Panc1 (cell line): ENCODE measurements at regions not wholly inside any gene's neighbourhood (a gene's known extent, or its start where the extent isn't known, plus 50 kb on each side); places are given as distances from the start of the nearest gene placed in this dataset.

Experiments used
- ATAC-seq: fragments of 200-7000 bp; cut with Tn5 transposase; 2 replicates; pipeline ENCODE4 v1.9.1; 2020; ENCODE audit warnings: mild to moderate bottlenecking, moderate library complexity
- BruUV-seq: library from RNA; stranded (reverse); fragments of 400-500 nt; replicated peaks from 2 replicates; lab custom pipeline; 2021; lab: Mats Ljungman, UMichigan
- CTCF ChIA-PET: fragments of 300-600 bp; sonication (Branson Sonifier 250); formaldehyde crosslinking; loops from one replicate; lab custom pipeline; 2022; ENCODE audit warnings: antibody characterized with exemption; lab: Charles Lee
- POLR2A ChIA-PET: fragments of 300-600 bp; sonication (Branson Sonifier 250); formaldehyde crosslinking; loops from one replicate; lab custom pipeline; 2022; ENCODE audit warnings: antibody characterized with exemption; lab: Charles Lee
- DNase-seq: peaks from one replicate; pipeline ENCODE4 v3.0.0-alpha.2; 2010; ENCODE audit warnings: low read depth, low spot score
- H3K27ac ChIP-seq: 2 replicates; pipeline ENCODE4 v1.5.1; 2011; ENCODE audit warnings: mild to moderate bottlenecking, low read length, inconsistent platforms
- H3K27me3 ChIP-seq: fragments of 200-500 bp; sonication (Bioruptor generic); 2 replicates; pipeline ENCODE4 v1.6.0; 2014; ENCODE audit warnings: low read length, inconsistent platforms; ENCODE audit not compliant: control insufficient read depth, insufficient read depth
- H3K36me3 ChIP-seq: fragments of 200-500 bp; sonication (Bioruptor generic); 2 replicates; pipeline ENCODE4 v1.5.1; 2014; ENCODE audit warnings: inconsistent platforms, mild to moderate bottlenecking, low read length, moderate library complexity; ENCODE audit not compliant: control insufficient read depth, insufficient read depth
- H3K4me1 ChIP-seq: 2 replicates; pipeline ENCODE4 v1.5.1; 2011; ENCODE audit warnings: inconsistent platforms, mild to moderate bottlenecking, low read length, moderate library complexity; ENCODE audit not compliant: control insufficient read depth, insufficient read depth
- H3K4me3 ChIP-seq, 2 experiments: 2 replicates each; pipeline ENCODE4 v1.5.1; 2011 to 2012; ENCODE audit warnings: low read depth in 2 of 2, low read length in 2 of 2, mild to moderate bottlenecking in 2 of 2, inconsistent platforms in 1 of 2, moderate library complexity in 1 of 2
- H3K9me3 ChIP-seq: fragments of 200-500 bp; sonication (Bioruptor generic); 2 replicates; pipeline ENCODE4 v1.5.1; 2014; ENCODE audit warnings: low read depth, mild to moderate bottlenecking, inconsistent platforms, low read length, moderate library complexity; ENCODE audit not compliant: control insufficient read depth, insufficient read depth
- POLR2AphosphoS5 ChIP-seq: IDR thresholded peaks from 2 replicates; pipeline ENCODE4 v1.6.1; 2012; ENCODE audit warnings: mild to moderate bottlenecking, low read depth, low read length, moderate library complexity
- SIN3A ChIP-seq: IDR thresholded peaks from 2 replicates; pipeline ENCODE4 v1.6.1; 2012; ENCODE audit warnings: low read depth, mild to moderate bottlenecking, low read length, moderate library complexity, borderline replicate concordance; ENCODE audit not compliant: insufficient read depth
- TCF7L2 ChIP-seq: IDR thresholded peaks from 2 replicates; pipeline ENCODE4 v1.6.1; 2011; ENCODE audit warnings: mild to moderate bottlenecking, low read depth, low read length, inconsistent platforms
- in situ Hi-C: cut with HindIII; loops from 2 replicates; pipeline ENCODE4 v1.10.0; 2016; ENCODE audit warnings: low sequenced_read_pairs, low pct_unique_long_range_greater_than_20kb
- intact Hi-C: fragments of 100-400 bp; cut with micrococcal nuclease; formaldehyde crosslinking; loops from one replicate; pipeline ENCODE4 v1.10.0; 2022; ENCODE audit not compliant: unreplicated experiment
- TF ChIP-seq, protein P1 (sequence below), 2 experiments: IDR thresholded peaks; 2 replicates each; pipeline ENCODE4 v1.6.1; 2011 to 2012; ENCODE audit warnings: low read depth in 2 of 2, control low read depth in 1 of 2, low read length in 1 of 2, mild to moderate bottlenecking in 1 of 2, moderate library complexity in 1 of 2; ENCODE audit not compliant: insufficient read depth in 1 of 2
- TF ChIP-seq, protein P2 (sequence below): fragments of 450-650 bp; IDR thresholded peaks from 2 replicates; pipeline ENCODE4 v1.5.1; 2017; ENCODE audit warnings: mild to moderate bottlenecking

DNA sequence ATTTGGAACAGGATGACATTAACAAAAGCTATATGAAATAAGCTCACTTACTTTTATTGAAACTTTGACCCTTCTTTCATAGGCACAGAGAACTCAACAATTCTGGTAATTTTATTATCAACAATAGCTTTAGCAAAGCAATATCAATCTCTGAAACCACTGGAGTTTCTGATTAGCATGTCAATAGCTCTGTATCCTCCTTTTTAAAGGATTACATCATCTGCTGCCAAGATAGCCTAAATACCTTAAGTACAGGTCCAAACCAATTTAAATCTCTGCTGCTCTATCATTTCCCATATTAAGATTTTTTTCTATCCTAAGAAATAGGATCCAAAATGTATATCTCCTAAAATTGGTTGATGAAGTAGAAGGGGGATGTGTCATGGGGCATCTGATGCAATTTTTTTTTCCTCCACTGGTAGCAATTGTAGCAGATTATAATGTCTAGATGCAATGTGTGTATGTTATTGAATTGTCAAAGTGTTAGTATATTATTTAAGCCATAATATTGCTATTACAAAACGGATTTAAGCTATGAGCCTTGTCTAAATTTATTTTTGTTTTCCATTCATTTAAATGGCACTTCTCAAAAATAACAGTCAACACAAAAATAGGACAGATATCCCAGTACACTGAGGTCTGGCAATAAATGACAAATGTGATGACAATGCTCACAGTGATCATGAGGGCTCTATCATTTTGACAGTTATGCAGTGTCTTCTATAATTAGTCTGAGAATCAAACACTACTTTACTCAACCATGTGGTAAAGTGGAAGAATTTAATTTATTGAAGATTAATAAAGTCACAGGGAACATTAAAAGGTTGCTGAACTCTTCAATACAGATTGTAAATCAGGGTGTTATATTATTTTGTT, 328.4 kb downstream of the CDH7 start:
- H3K27me3 ChIP-seq = no peaks in the 10 kb centered on the region
- ATAC-seq (no peak), DNase-seq (no peak)
- no peak overlapping the region for H3K27ac ChIP-seq
- H3K36me3 ChIP-seq = no peaks in the 10 kb centered on the region
- intact Hi-C loops (no loop called here), in situ Hi-C loops (no loop called here)
- no TSS peak for BruUV-seq
- CTCF ChIA-PET = no interaction called here
- H3K4me3 ChIP-seq = no peak overlapping the region
- no peaks in the 10 kb centered on the region for H3K4me1 ChIP-seq
- TF ChIP-seq, protein P1, sequence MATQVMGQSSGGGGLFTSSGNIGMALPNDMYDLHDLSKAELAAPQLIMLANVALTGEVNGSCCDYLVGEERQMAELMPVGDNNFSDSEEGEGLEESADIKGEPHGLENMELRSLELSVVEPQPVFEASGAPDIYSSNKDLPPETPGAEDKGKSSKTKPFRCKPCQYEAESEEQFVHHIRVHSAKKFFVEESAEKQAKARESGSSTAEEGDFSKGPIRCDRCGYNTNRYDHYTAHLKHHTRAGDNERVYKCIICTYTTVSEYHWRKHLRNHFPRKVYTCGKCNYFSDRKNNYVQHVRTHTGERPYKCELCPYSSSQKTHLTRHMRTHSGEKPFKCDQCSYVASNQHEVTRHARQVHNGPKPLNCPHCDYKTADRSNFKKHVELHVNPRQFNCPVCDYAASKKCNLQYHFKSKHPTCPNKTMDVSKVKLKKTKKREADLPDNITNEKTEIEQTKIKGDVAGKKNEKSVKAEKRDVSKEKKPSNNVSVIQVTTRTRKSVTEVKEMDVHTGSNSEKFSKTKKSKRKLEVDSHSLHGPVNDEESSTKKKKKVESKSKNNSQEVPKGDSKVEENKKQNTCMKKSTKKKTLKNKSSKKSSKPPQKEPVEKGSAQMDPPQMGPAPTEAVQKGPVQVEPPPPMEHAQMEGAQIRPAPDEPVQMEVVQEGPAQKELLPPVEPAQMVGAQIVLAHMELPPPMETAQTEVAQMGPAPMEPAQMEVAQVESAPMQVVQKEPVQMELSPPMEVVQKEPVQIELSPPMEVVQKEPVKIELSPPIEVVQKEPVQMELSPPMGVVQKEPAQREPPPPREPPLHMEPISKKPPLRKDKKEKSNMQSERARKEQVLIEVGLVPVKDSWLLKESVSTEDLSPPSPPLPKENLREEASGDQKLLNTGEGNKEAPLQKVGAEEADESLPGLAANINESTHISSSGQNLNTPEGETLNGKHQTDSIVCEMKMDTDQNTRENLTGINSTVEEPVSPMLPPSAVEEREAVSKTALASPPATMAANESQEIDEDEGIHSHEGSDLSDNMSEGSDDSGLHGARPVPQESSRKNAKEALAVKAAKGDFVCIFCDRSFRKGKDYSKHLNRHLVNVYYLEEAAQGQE (IDR thresholded peaks at IDR 0.05; ENCODE audit: insufficient read depth in 1 of 2, low read depth in 2 of 2, low read length in 1 of 2) = no peak
- TF ChIP-seq, protein P2, sequence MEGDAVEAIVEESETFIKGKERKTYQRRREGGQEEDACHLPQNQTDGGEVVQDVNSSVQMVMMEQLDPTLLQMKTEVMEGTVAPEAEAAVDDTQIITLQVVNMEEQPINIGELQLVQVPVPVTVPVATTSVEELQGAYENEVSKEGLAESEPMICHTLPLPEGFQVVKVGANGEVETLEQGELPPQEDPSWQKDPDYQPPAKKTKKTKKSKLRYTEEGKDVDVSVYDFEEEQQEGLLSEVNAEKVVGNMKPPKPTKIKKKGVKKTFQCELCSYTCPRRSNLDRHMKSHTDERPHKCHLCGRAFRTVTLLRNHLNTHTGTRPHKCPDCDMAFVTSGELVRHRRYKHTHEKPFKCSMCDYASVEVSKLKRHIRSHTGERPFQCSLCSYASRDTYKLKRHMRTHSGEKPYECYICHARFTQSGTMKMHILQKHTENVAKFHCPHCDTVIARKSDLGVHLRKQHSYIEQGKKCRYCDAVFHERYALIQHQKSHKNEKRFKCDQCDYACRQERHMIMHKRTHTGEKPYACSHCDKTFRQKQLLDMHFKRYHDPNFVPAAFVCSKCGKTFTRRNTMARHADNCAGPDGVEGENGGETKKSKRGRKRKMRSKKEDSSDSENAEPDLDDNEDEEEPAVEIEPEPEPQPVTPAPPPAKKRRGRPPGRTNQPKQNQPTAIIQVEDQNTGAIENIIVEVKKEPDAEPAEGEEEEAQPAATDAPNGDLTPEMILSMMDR = no peak
- H3K9me3 ChIP-seq = no peaks in the 10 kb centered on the region
- POLR2A ChIA-PET = no interaction called here

DNA sequence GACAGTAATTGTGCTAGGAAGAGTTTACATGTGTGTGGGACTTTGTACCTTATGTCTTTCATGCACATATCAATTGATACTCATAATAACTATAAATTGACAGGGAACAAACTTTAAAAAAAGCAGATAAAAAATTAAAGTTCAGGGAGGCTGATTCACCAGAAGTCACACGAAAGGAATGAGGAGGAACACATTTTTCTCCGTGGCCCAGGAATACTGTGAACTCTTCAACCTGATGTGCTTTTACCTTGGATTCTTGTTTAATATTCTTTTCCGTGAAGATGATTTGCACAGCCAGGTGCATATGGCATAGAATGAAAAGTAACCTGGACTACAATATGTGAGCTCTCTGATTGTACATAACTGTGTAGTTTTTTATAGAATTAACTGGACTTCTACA, 326.3 kb downstream of the CDH7 start:
- intact Hi-C loops = no loop called here
- TF ChIP-seq, protein P2 = no peak
- TF ChIP-seq TCF7L2 = no peak
- TF ChIP-seq, protein P1 (IDR thresholded peaks at IDR 0.05; ENCODE audit: insufficient read depth in 1 of 2, low read depth in 2 of 2, low read length in 1 of 2) = no peak
- no peak for TF ChIP-seq POLR2AphosphoS5
- TF ChIP-seq SIN3A = no peak
- H3K4me3 ChIP-seq = no peak overlapping the region
- H3K4me1 ChIP-seq = no peaks in the 10 kb centered on the region
- ChIA-PET POLR2A (no interaction called here), CTCF (no interaction called here)
- ATAC-seq (no peak), DNase-seq (no peak)
- in situ Hi-C loops = no loop called here
- no peaks in the 10 kb centered on the region for H3K27me3 ChIP-seq
- BruUV-seq = no TSS peak
- no peak overlapping the region for H3K27ac ChIP-seq
- H3K9me3 ChIP-seq = no peaks in the 10 kb centered on the region
- H3K36me3 ChIP-seq = no peaks in the 10 kb centered on the region
